Dedifferentiated amniotic fluid mesenchymal stem cell (primary cell): ENCODE measurements at regions not wholly inside any gene's neighbourhood (a gene's known extent, or its start where the extent isn't known, plus 50 kb on each side); places are given as distances from the start of the nearest gene placed in this dataset.
A peak's percentile ranks its signal among the peaks of the same experiment; 100 is the strongest.
"Not testable (repeated sequence)": the region's sequence is repeated elsewhere in the genome, so short reads cannot be mapped to it uniquely, and the experiment has no call there.

Experiments
- DNase-seq: peaks from one replicate; pipeline ENCODE4 v3.0.0-alpha.2; 2016; ENCODE audit errors: extremely low spot score

DNA sequence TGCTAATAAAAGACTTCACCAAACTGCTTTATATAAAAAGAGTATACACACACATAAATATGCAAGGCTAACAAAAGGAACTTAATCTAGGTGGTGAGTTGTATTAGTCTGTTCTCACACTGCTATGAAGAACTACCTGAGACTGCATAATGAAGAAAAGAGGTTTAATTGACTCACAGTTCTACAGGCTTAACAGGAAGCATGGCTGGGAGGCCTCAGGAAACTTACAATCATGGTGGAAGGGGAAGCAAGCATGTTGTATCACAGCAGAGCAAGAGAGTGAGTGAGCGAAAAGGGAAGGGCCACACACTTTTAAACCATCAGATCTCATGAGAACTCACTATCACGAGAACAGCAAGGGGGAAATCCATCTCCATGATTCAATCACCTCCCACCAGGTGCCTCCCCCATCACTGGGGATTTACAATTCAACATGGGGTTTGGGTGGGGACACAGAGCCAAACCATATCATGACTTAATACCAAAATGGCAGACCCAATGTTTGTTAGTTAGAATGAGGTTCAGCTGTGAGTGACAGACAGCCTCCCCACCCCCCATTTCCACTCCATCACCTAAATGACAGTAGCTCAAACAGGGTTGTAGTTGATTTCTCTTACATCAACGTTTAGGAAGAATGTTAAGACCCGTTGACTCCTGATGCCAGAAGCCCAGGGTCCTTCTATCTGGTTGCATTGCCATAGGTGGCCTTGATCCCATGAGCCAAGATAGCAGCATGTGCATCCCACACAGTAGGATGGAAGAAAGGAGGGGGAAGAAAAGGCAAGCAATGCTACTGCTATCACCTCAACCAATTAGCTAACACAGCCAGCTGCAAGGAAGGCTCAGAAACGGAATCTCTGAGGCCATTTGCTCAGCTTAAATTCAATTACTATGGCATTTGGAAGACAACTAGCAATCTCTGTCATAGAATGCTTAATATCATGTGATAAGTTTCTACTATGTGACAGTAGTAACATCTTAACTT is 77.0 kb downstream of the CCDC71L start:
- DNase-seq = no peak

DNA sequence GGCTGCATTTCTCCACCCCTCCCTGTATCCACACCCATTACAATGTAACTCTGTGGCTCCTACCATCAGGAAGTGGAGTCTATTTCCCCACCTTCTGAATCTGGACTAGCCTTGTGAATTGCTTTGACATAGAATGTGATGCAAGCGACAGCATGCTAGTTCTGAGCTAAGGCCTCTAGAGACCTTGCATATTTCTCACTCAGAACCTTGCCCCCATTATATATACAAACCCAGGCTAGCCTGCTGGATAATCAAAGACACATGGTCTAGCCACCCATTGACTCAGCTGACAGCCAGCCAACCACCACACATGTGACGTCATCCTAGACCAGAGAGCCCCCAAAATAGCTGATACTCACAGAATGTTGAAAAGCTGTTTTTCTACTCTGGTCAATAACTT is 77.9 kb downstream of the CCDC71L start:
- DNase-seq = no peak

DNA sequence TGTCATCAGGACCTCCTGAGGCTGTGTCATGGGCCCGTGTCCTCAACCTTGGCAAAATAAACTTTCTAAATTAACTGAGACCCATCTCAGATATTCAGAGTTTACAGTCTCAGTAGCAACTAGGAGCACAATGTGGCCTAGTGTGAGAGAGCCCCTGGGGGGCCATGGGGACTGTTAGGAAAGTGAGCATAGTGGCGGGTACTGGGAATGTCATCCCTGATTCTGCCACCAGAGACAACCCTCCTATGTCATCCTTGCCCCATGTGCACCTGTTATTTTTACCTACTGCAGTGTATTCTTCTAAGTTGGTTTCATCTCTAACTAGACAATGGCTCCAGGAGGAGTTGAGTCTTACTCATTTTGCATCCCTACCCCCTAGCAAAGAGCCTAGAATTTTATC is 78.6 kb downstream of the CCDC71L start:
- DNase-seq = no peak

DNA sequence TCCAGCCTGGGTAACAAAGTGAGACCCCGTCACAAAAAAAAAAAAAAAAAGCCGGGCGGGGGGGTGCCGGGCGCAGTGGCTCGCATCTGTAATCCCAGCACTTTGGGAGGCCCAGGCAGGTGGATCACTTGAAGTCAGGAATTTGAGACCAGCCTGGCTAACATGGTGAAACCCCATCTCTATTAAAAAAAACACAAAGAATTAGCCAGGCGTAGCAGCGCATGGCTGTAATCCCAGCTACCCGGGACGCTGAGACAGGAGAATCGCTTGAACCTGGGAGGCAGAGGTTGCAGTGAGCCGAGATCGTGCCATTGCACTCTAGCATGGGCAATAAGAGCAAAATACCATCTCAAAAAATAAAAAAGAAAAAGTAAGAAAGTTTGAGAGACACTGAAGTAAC is 81.9 kb downstream of the CCDC71L start:
- not testable (repeated sequence) for DNase-seq

DNA sequence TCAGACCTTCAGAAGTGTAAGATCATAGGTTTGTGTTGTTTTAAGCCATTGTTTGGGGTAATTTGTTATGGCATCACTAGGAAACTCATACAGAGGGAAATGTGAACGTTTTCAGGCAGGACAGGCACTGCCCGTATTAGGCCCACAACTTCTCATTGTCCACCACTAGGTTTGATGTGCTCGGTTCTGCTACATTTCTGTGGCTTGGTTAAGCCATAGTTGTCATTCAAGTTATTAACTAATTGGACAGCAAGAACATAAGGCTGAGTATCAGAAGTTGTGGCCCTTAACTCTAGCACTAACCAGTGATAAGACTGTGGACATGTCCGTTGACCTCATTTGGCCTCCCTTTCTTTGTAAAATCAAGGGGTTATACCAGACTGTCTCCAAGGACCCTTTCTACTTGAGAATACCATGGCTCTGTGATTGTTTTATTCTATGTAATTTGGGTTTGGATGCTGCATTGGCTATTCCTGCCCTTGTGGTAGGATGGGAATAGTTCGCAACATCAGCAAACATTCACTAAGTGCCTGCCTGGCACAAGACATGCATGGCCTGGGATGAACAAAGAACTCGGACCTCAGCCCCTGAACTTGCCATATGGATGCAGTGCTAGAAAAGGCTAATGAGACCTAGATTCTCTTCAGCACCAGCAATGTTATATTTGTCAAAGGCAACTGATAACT is 85.7 kb downstream of the CCDC71L start:
- DNase-seq = no peak

DNA sequence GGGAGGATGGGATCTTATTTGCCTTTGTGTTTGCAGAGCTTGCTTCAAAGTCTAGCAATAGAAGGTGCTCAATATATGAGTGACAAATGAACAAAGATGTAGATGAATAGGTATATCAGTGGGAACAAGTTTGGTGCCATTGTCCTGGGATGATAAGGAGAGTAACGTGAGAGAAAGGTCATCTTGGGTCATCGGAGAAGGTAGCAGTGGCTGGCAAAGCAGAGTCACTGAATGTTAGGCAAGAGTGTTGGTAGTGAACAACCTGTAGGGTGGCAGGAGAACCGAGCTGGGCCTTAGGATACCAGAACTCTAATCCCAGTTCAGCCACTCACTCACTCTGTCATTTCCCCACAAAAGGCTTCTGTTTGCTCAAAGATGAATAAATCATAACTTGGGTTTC is 87.2 kb downstream of the CCDC71L start:
- no peak for DNase-seq

DNA sequence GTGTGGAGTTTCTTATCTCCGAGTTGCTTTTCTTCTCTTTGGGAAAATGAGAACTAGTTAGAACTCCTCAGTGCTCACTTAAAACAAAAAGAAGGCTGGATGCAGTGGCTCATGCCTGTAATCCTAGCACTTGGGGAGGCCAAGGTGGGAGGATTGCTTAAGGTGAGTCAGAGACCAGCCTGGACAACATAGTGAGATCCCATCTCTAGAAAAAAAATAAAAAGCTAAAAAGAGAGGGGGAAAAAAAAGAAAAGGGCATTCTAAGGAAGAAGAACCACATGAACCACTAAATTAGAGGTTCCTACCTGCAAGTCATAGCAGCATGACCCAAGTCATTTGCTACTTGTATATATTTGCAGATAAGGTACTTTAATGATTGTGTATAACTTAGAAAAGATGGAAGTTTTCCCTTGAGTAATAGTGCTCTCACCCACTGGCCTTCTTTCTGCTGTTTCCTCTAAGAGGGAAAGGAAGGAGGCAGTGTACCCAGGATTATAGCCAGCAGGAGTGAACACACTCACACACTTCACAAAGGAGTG is 87.8 kb downstream of the CCDC71L start:
- DNase-seq = no peak

DNA sequence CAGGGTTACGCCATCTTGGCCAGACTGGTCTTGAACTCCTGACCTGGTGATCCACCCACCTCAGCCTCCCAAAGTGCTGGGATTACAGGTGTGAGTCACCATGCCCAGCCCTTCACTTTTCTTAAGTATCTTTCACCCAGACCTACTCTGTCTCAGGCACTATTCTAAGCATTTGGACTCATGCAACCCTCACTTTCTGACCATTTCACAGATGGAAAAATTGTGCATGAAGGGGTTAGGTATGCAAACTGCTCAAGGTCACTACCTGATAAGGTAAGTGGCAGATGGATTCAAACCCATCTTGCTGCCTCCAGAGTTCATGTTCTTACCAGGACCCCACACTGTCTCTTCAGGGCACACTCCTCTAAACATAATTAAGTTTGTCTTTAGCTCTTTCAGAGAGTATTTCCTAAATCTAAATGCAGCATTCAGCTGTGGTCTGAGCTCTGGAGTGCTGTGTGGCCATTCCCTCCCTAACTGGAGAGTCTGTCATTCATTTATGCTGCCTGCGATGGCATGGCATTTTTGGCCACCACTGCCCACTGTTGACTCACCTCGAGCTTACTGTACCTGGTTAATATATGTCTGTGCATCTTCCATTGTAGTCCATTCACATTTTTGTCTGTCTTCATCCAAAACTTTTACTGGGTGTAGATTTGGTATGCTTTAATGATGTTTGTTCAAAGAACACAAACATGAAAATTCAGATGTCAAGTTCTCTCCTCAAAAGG is 88.4 kb downstream of the CCDC71L start:
- DNase-seq = no peak

DNA sequence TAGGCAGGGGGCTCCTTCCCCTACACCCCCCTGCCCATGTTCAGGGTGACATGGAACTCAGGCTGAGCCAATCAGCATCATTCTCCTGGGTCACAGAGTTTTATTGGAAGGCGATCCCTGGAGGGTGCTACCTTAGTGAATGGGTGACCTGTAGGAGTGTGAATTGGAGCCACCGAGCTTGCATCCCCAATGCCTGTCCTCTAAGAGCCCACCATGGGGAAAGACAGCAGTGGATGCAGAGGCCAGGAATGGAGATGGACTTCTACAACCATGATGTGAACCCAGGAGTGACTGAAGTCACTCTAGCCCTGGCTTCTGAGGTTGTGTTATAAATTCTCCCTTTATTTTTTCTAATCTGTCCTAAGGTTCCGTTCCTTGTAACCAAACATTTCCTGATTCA is 89.4 kb downstream of the CCDC71L start:
- DNase-seq = no peak

DNA sequence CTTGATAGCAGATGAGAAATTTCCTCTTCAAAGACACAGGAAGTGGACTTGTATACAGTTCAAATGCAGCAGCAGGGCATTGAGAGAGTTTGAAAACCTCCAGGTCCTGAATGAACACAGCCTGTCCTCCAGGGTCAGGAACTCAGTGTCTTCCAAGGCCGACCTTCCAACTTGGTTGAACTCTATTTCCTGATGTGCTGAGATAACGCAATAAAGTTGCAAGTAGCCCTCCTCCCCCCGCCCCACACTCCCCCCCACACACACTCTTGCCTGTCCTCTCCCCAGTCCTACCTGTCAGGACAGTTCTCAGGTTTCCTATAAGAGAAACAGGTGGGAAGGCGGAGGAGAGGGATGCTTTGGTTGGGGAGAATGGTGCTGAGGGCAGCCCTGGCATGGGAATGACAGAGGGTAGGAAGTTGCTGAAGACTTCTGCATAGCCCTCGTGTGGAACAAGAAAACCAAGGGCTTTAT is 90.0 kb downstream of the CCDC71L start:
- DNase-seq = no peak

DNA sequence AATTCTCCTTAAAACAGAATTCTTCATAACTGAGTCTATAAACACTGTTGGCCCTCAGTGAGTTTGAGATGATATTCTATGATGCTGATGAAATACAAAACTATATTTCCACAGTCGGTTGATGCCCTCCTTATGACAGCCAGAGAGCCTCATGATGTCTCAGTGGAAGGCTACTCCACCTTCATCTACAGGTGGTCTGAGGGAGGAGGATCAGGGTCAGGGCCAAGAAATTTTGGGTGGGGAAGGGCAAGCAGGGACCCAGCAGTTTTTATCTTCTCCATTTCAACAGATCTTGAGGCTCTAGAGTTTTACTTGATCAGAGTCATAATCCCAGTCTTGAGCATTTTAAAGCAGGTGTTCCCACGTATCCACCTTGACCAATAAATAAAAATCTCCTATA is 90.8 kb downstream of the CCDC71L start:
- no peak for DNase-seq

DNA sequence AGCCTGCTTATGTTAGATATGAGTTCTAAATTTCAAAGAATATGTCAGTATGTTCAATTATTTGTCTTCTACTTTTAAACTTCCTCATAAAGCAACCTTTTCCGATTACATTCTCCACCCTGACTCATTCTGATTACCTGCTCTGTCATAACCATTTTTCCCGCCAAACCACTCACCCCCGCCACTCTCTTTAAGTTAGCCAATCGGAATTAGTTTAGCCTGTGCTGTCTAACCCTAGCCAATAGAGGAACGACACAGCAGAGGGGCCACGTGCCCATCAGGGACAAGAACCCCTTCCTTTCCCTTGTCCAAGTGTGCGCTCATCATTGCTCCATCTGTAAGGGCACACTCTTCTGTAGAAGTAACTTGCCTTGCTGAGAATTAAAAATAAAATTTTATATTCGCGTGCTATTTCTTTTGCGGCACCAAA is 91.4 kb downstream of the CCDC71L start:
- DNase-seq = no peak

DNA sequence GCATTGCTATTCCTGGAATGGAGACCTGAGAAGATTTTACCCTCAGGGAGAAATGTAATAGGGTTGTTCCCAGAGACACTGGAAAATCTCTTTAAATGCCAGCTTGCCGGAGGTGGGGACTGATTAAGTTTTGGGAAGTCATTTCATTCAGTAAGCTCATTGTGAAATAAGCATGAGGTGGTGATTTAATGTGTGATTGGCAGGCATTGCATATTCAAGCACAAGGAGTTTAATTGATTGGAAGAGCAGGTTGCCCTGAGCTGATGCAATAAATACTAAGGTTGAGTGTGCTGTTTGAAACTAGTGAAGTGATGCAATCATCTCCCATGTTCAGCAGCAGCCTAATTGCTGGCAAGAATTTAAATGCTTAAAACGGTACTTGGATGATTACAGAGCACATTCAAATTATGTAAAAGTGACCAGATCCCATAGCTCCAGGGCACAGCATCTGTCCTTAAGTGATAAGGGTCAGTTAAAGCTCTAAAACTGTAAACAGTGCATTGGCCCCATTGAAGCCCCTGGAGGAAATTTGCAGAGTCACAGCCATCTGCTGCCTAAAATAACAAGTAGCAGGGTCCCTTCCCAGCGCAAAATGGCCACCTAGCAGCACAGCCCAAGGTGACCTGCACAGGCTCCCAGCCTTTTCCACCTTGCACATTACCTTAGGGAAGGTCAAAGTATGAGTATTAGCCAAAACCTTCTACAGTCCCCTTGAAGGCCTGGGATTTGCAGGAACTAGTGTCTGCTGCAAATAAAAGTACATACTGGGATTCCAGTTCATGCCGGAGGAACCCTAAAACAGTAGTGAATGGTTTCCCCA is 92.1 kb downstream of the CCDC71L start:
- DNase-seq = peak; percentile 96

DNA sequence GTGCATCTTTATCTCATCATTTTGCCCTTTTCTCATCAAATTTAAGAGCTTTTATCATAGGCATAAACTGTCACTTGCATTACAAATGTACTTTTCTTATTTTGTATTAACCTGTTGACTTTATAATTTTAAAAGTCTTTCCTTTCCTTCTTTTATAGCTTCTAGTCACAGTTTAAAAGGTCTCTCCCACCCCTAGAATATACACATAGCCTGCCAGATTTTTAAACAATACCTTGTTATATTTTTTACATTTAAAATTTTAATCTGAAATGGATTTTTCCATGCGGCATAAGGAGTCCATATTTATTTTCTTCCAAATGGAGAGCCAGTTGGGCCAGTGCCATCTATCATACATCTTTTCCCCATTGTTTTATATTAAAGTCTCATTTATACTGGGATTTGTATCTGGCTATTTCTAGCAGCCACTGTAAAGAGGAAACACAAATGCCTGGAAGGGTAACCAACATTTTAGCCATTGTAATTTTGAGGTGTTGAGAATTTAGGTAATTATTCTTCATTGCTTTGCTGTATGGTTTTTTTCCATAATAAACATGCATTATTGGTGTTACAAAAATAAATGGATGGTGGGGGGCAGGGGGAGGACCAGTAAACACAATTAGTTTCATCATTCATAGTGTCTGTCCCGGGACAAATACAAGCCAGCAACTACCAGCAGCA is 92.8 kb downstream of the CCDC71L start:
- no peak for DNase-seq

DNA sequence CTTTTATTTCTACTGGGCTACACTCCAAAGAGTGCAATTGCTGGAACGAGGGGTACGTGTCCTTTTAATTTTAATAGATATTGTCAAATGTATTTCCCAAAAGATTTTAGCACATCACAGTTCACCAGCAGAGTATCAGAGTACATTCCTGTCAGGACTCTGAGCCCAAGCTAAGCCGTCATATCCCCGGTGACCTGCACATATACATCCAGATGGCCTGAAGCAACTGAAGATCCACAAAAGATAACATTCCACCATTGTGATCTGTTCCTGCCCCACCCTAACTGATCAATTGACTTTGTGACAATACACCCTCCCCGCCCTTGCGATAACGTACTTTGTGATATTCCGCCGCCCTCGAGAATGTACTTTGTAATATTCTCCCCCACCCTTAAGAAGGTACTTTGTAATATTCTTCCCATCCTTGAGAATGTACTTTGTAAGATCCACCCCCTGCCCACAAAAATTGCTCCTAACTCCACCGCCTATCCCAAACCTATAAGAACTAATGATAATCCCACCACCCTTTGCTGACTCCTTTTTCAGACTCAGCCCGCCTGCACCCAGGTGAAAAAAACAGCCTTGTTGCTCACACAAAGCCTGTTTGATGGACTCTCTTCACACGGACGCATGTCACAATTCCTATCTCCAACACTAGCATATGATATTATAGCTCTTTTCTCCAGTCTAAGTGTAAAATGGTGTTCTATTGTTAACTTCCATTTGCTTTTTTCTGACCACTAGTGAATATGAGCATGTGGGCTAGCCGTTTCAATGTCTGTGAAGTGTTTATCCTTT is 93.6 kb downstream of the CCDC71L start:
- not testable (repeated sequence) for DNase-seq

DNA sequence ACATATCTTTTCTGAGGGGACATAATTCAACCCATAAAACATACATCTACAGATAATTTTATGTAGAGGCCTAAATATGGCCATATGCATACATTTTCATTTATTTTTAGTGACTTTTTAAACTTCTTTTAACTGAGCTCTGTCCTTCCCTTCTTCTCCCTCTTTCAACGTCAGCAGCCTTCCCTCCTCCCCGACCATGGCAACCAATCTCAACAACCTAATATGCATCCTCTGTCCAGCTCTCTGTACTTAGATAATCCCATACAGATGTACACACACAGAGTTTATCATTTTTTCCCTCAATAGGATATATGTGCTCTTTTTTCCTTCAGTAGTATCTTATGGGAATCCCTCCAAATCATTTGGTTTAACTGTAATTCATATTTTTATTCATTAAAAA is 94.3 kb downstream of the CCDC71L start:
- DNase-seq = no peak

DNA sequence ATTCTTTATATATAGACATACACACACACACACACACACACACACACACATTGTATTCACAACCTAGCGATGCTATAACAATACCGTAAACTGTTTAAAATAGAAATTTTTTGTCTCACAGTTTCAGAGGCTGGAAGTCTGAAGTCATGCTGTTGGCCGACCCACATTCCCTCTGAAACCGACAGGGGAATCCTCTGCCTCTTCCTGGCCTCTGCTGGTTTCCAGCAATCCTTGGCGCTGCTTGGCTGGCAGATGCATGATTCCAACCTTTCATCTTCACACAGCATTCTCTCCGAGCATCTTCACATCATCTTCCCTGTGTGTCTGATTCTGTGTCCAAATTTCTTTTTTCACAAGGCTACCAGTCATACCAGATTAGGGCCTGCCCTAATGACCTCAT is 94.8 kb downstream of the CCDC71L start:
- DNase-seq = no peak

DNA sequence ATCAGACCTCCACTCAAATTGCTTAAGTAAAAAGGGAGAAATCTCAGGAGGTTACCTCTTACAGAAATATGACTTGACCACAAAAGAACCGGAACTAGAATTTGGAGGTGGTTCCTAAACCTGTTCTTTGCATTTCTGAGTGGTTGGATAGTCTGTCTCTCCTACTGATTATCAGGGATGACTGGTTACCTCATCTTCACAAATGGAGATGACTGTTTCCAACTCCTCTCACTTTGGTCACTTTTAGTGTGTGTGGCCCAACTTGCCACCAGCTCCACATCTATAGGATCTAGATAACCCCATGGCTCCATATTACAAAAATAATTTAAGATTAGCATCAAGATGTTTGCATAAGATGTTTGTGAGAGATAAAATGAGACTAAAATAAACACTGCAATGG is 95.5 kb downstream of the CCDC71L start:
- no peak for DNase-seq

DNA sequence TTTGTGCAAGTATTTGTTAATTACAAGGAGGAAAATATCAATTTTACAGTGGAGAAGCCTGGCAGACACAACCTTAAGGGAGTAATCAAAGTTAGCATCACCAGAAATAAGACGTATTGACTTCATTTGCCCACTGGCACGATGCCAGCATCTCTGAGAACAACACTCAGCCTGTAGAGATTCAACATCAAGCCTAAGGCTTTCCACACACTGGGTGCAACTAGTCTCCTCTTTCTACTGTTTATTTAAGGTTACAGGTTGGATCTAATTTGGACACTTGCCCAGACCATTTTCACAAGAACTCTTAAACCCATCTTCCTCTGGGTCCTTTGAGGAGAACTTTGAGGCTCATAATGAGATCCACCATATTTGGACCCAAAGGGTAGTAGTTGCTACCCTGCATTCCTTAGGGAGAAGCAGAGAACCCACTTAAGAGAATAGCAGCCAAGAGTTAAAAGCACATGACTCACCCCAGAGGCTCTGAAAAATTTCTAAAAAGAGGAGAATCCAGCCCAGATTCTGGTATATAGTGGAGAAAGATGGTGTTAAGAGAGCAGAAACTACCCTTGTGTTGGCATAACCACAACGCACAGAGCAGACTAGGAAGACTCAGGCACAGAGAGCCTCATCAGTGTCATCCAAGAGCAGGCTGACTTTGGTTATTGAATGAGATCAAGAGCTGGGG is 97.3 kb downstream of the CCDC71L start:
- no peak for DNase-seq
